ENCODE measurements at regions not wholly inside any gene's neighbourhood (a gene's known extent, or its start where the extent isn't known, plus 50 kb on each side); places are given as distances from the start of the nearest gene placed in this dataset.
"Not testable (repeated sequence)": the region's sequence is repeated elsewhere in the genome, so short reads cannot be mapped to it uniquely, and the experiment has no call there.

GRCh38 chr21:28423521-28424190 is 569.0 kb downstream of the LTN1 start:
- no peak for DNase-seq

- DNase-seq, result peak in 2 of 3 donors; percentile 66 to 67
Observed at GRCh38 chr21:28421716-28422524, 570.8 kb downstream of the LTN1 start.

GRCh38 chr21:28419811-28420210 is 572.9 kb downstream of the LTN1 start:
- peak in 1 of 3 donors; percentile 47 for DNase-seq

GRCh38 chr21:28418726-28419514 is 573.8 kb downstream of the LTN1 start:
- peak in 2 of 3 donors; percentile 40 to 63 for DNase-seq

GRCh38 chr21:28410256-28410655 is 582.4 kb downstream of the LTN1 start:
- DNase-seq, result peak in 2 of 3 donors; percentile 34 to 47

- DNase-seq, result no peak
Observed at GRCh38 chr21:28402616-28402989, 590.1 kb downstream of the LTN1 start.

- no peak for DNase-seq
Observed at GRCh38 chr21:28397040-28397439, 595.6 kb downstream of the LTN1 start.

- no peak for DNase-seq
Observed at GRCh38 chr21:28396421-28396820, 596.3 kb downstream of the LTN1 start.

- DNase-seq, result no peak
Observed at GRCh38 chr21:28393279-28393678, 599.4 kb downstream of the LTN1 start.

GRCh38 chr21:28391938-28392849 is 600.5 kb downstream of the LTN1 start:
- no peak for DNase-seq

GRCh38 chr21:28387220-28387619 is 605.5 kb downstream of the LTN1 start:
- DNase-seq, result peak in 2 of 3 donors; percentile 27 to 43

- no peak for DNase-seq
Observed at GRCh38 chr21:28385845-28386244, 606.8 kb downstream of the LTN1 start.

- not testable (repeated sequence) for DNase-seq
Observed at GRCh38 chr21:28381000-28381745, 611.5 kb downstream of the LTN1 start.

- DNase-seq, result no peak
Observed at GRCh38 chr21:28380241-28380640, 612.4 kb downstream of the LTN1 start.

GRCh38 chr21:28378026-28378425 is 614.7 kb downstream of the LTN1 start:
- DNase-seq, result no peak

- no peak for DNase-seq
Observed at GRCh38 chr21:28375708-28376385, 616.8 kb downstream of the LTN1 start.

GRCh38 chr21:28374881-28375280 is 617.8 kb downstream of the LTN1 start:
- DNase-seq, result no peak

GRCh38 chr21:28371713-28372112 is 621.0 kb downstream of the LTN1 start:
- DNase-seq, result no peak

GRCh38 chr21:28359300-28359699 is 633.4 kb downstream of the LTN1 start:
- no peak for DNase-seq

GRCh38 chr21:28358702-28359101 is 634.0 kb downstream of the LTN1 start:
- no peak for DNase-seq
